GM23248 (cell line): ENCODE measurements at regions not wholly inside any gene's neighbourhood (a gene's known extent, or its start where the extent isn't known, plus 50 kb on each side); places are given as distances from the start of the nearest gene placed in this dataset.

Experiments
- DNase-seq: peaks from one replicate; pipeline ENCODE4 v3.0.0-alpha.2; 2015
- H2AFZ ChIP-seq: fragments of 200-600 bp; sonication (generic); 2 replicates; pipeline ENCODE4 v1.6.1; 2016; ENCODE audit warnings: antibody characterized with exemption
- H3F3A ChIP-seq: fragments of 200-600 bp; sonication (generic); 2 replicates; pipeline ENCODE4 v1.6.1; 2016; ENCODE audit warnings: mild to moderate bottlenecking, antibody characterized with exemption, mixed run types; ENCODE audit not compliant: insufficient read depth
- H3K27ac ChIP-seq: fragments of 200-600 bp; sonication (generic); 2 replicates; pipeline ENCODE4 v1.5.1; 2016; ENCODE audit warnings: mild to moderate bottlenecking
- H3K27me3 ChIP-seq: fragments of 200-600 bp; sonication (generic); replicated peaks from 2 replicates; pipeline ENCODE4 v1.6.1; 2016; ENCODE audit warnings: mild to moderate bottlenecking; ENCODE audit not compliant: insufficient read depth
- H3K36me3 ChIP-seq: fragments of 200-600 bp; sonication (generic); 2 replicates; pipeline ENCODE4 v1.6.1; 2016; ENCODE audit warnings: low read depth, mild to moderate bottlenecking
- H3K4me1 ChIP-seq: fragments of 200-600 bp; sonication (generic); 2 replicates; pipeline ENCODE4 v1.6.1; 2016; ENCODE audit warnings: mild to moderate bottlenecking; ENCODE audit not compliant: insufficient read depth
- H3K4me2 ChIP-seq: fragments of 200-600 bp; sonication (generic); one replicate; pipeline ENCODE4 v1.6.1; 2016; ENCODE audit warnings: mild to moderate bottlenecking; ENCODE audit not compliant: unreplicated experiment
- H3K4me3 ChIP-seq: fragments of 200-600 bp; sonication (generic); 2 replicates; pipeline ENCODE4 v1.5.1; 2016; ENCODE audit warnings: mild to moderate bottlenecking
- H3K79me2 ChIP-seq: fragments of 200-600 bp; sonication (generic); 2 replicates; pipeline ENCODE4 v1.6.1; 2016; ENCODE audit warnings: mild to moderate bottlenecking; ENCODE audit not compliant: insufficient read depth
- H3K9ac ChIP-seq: fragments of 200-600 bp; sonication (generic); 2 replicates; pipeline ENCODE4 v1.6.1; 2016; ENCODE audit warnings: mild to moderate bottlenecking
- H3K9me2 ChIP-seq: fragments of 200-600 bp; sonication (generic); 2 replicates; pipeline ENCODE4 v1.6.1; 2016; ENCODE audit warnings: mixed run types, mild to moderate bottlenecking, moderate library complexity; ENCODE audit not compliant: insufficient read depth
- H3K9me3 ChIP-seq: fragments of 200-600 bp; sonication (generic); one replicate; pipeline ENCODE4 v1.6.1; 2017; ENCODE audit warnings: low read depth
- H4K20me1 ChIP-seq: fragments of 200-600 bp; sonication (generic); 2 replicates; pipeline ENCODE4 v1.6.0; 2016; ENCODE audit not compliant: insufficient read depth
- EZH2 ChIP-seq: fragments of 200-600 bp; sonication (generic); IDR thresholded peaks from 2 replicates; pipeline ENCODE4 v1.6.1; 2018; ENCODE audit warnings: antibody characterized with exemption, mild to moderate bottlenecking; ENCODE audit not compliant: insufficient read depth, poor library complexity, severe bottlenecking
- EZH2phosphoT487 ChIP-seq: fragments of 200-600 bp; sonication (generic); IDR thresholded peaks from 2 replicates; pipeline ENCODE4 v1.6.1; 2018; ENCODE audit warnings: antibody characterized with exemption, moderate library complexity, mild to moderate bottlenecking, low read depth; ENCODE audit not compliant: insufficient read depth
- WGBS, 2 experiments: methylation state at CpG; one replicate each; pipeline ENCODE4 v1.1.6; 2015 to 2017; ENCODE audit warnings: low lambda C conversion rate in 2 of 2, low coverage in 1 of 2; ENCODE audit errors: missing lambda C conversion rate in 2 of 2; 5-methylcytosine and 5-hydroxymethylcytosine counted together
- in situ Hi-C: fragments of 300-500 bp; cut with MboI; formaldehyde crosslinking; loops from 2 replicates; pipeline ENCODE4 v1.15.0; 2020

DNA sequence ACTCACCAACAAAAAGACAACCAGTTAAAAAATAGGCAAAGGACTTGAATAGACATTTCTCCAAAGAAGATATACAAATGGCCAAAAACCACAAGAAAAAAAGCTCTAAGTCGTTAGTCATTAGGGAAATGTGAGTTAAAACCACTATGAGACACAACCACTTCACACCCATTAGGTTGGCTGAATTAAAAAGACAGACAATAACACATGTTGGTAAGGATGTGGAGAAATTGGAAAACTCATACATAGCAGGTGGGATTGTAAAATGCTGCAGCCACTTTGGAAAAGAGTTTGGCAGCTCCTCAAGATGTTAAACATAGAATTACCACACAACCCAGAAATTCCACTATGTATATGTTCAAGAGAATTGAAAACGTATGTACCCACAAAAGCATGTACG, 117.6 kb upstream of the SPATS2L start:
- no peaks in the 10 kb centered on the region for H3F3A ChIP-seq
- H3K27me3 ChIP-seq, result peaks cover 53% of the 10 kb centered on the region
- H3K79me2 ChIP-seq, result no peaks in the 10 kb centered on the region
- in situ Hi-C loops, result no loop called here
- H3K9me2 ChIP-seq, result no peaks in the 10 kb centered on the region
- no peaks in the 10 kb centered on the region for H3K9me3 ChIP-seq
- H3K4me3 ChIP-seq, result no peak overlapping the region
- TF ChIP-seq EZH2 (no peak), EZH2phosphoT487 (no peak)
- no peaks in the 10 kb centered on the region for H4K20me1 ChIP-seq
- H2AFZ ChIP-seq, result no peak overlapping the region
- WGBS, 2 experiments, result 49 to 55% methylated on average over 3 of the region's 3 CpGs
- H3K27ac ChIP-seq, result no peak overlapping the region
- H3K4me1 ChIP-seq, result no peaks in the 10 kb centered on the region
- no peak overlapping the region for H3K9ac ChIP-seq
- no peak for DNase-seq
- no peaks in the 10 kb centered on the region for H3K36me3 ChIP-seq
- H3K4me2 ChIP-seq, result no peak overlapping the region

GRCh38 chr2:200189964-200190363, 116.5 kb upstream of the SPATS2L start:
- in situ Hi-C loops, result no loop called here
- no peak overlapping the region for H3K4me2 ChIP-seq

GRCh38 chr2:200193331-200193730, 113.2 kb upstream of the SPATS2L start:
- no peak overlapping the region for H2AFZ ChIP-seq
- H4K20me1 ChIP-seq, result no peaks in the 10 kb centered on the region
- H3K9me3 ChIP-seq, result no peaks in the 10 kb centered on the region
- H3K4me2 ChIP-seq, result no peak overlapping the region
- no peaks in the 10 kb centered on the region for H3K79me2 ChIP-seq
- no peak overlapping the region for H3K9ac ChIP-seq
- no peaks in the 10 kb centered on the region for H3F3A ChIP-seq
- TF ChIP-seq EZH2phosphoT487, result no peak
- no peak for TF ChIP-seq EZH2
- H3K27me3 ChIP-seq, result peaks cover 37% of the 10 kb centered on the region
- no peaks in the 10 kb centered on the region for H3K4me1 ChIP-seq
- H3K4me3 ChIP-seq, result no peak overlapping the region
- no peaks in the 10 kb centered on the region for H3K9me2 ChIP-seq
- no peak overlapping the region for H3K27ac ChIP-seq
- no peak for DNase-seq
- no peaks in the 10 kb centered on the region for H3K36me3 ChIP-seq
- 29 to 43% methylated on average over 3 of the region's 3 CpGs for WGBS, 2 experiments
- in situ Hi-C loops, result no loop called here

More at GRCh38 chr2:200189964-200190363, 116.5 kb upstream of the SPATS2L start:
- Histone ChIP-seq H3F3A (no peaks in the 10 kb centered on the region), H3K79me2 (no peaks in the 10 kb centered on the region), H3K4me1 (no peaks in the 10 kb centered on the region), H3K9ac (no peak overlapping the region), H3K9me2 (no peaks in the 10 kb centered on the region), H4K20me1 (no peaks in the 10 kb centered on the region), H3K27me3 (peaks cover 50% of the 10 kb centered on the region), H3K36me3 (no peaks in the 10 kb centered on the region), H3K4me3 (no peak overlapping the region), H3K9me3 (no peaks in the 10 kb centered on the region), H2AFZ (no peak overlapping the region), H3K27ac (no peak overlapping the region)
- DNase-seq, result no peak
- WGBS, 2 experiments, result 0 to 2% methylated on average over 2 of the region's 2 CpGs
- TF ChIP-seq EZH2phosphoT487, result no peak

DNA sequence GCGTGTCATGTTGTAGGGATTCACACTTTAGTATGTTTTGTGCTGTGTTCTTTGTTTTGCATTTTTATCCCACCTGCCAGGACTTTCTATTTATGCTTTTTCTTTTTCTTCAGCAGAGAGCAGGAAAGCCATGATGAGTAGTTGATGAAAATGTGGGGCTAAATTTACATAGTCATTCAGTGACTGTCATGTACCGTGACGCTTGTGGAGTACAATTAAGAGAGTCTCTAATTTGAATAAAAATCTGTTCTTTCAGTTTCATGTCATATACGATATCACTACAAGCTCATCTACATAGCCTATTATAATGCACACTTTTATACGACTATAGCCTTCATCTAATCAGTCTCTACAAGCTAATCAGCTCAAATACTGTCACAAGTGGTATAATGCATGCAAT, 112.7 kb upstream of the SPATS2L start:
- 63 to 72% methylated on average over 5 of the region's 5 CpGs for WGBS, 2 experiments
- Histone ChIP-seq H3K9me3 (no peaks in the 10 kb centered on the region), H3K27ac (no peak overlapping the region), H3K4me3 (no peak overlapping the region), H3K4me1 (no peaks in the 10 kb centered on the region), H3K9me2 (no peaks in the 10 kb centered on the region), H3K4me2 (no peak overlapping the region), H3K36me3 (no peaks in the 10 kb centered on the region), H3F3A (no peaks in the 10 kb centered on the region), H2AFZ (no peak overlapping the region), H3K9ac (no peak overlapping the region), H4K20me1 (no peaks in the 10 kb centered on the region), H3K27me3 (peaks cover 37% of the 10 kb centered on the region), H3K79me2 (no peaks in the 10 kb centered on the region)
- no peak for DNase-seq
- in situ Hi-C loops, result no loop called here
- TF ChIP-seq EZH2phosphoT487, result no peak
- no peak for TF ChIP-seq EZH2

DNA sequence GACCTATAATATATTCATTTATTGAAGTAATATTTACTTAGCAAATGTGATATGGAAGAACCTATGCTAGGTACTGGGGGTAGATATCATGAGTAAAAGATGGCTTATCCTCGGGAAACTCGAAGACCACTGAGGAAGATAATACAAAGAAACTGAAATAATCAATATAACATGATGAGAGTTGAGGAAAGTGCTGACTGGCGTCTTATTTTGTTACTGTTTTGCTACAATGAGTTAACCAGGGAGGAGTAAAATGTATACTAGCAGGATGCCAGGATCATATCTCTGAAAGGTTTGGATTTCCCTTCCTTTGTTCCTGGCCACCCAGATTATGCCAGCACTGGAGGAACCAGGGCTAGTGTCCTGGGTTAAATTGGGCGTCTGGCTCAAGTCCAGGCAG, 111.7 kb upstream of the SPATS2L start:
- Histone ChIP-seq H3K4me1 (no peaks in the 10 kb centered on the region), H2AFZ (no peak overlapping the region), H3F3A (no peaks in the 10 kb centered on the region), H3K79me2 (no peaks in the 10 kb centered on the region), H3K27ac (no peak overlapping the region), H3K36me3 (no peaks in the 10 kb centered on the region), H3K9me3 (no peaks in the 10 kb centered on the region), H3K9me2 (no peaks in the 10 kb centered on the region), H3K9ac (no peak overlapping the region), H3K4me3 (no peak overlapping the region), H3K4me2 (no peak overlapping the region), H4K20me1 (no peaks in the 10 kb centered on the region), H3K27me3 (peaks cover 37% of the 10 kb centered on the region)
- TF ChIP-seq EZH2, result no peak
- no peak for TF ChIP-seq EZH2phosphoT487
- 39 to 43% methylated on average over 4 of the region's 4 CpGs for WGBS, 2 experiments
- in situ Hi-C loops, result no loop called here
- no peak for DNase-seq
